IPS DF 4.7 (cell line): ENCODE measurements at regions not wholly inside any gene's neighbourhood (a gene's known extent, or its start where the extent isn't known, plus 50 kb on each side); places are given as distances from the start of the nearest gene placed in this dataset.
"Not testable (repeated sequence)": the region's sequence is repeated elsewhere in the genome, so short reads cannot be mapped to it uniquely, and the experiment has no call there.

Experiments
- DNase-seq: peaks from one replicate; pipeline ENCODE4 v3.0.0-alpha.2; 2013; ENCODE audit warnings: low spot score; ENCODE audit errors: extremely low read depth

DNA sequence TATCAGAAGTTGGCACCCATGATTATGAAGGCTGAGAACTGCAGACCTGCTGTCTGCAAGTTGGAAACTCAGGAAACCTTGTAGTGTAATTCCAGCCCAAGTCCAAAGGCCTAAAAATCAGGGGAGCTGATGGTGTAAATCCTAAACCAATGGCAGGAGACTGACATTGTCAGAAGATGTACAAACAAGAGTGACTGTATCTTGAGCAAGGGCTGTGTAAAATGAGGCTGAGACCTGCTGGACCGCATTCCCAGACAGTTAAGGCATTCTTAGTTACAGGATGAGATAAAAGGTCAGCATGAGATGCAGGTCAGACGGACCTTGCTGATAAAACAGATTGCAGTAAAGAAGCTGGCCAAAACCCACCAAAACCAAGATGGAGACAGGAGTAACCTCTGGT lies 147.7 kb downstream of the COG6 start:
- DNase-seq, result no peak

DNA sequence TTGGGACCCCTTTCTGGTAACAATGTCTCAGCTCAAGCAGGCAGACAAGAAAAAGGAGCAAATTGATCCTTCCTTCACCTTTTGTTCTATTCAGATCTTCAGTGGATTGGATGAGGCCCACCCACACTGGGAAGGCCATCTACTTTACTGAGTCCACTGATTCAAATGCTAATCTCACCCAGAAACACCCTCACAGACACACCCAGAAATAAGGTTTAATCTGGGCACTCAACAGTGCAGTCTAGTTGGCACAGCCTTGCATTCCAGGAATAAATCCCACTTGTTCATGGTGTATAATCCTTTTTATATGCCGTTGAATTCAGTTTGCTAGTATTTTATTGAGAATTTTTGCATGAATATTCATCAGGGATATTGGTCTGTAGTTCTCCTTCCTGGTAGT lies 148.4 kb downstream of the COG6 start:
- DNase-seq, result no peak

DNA sequence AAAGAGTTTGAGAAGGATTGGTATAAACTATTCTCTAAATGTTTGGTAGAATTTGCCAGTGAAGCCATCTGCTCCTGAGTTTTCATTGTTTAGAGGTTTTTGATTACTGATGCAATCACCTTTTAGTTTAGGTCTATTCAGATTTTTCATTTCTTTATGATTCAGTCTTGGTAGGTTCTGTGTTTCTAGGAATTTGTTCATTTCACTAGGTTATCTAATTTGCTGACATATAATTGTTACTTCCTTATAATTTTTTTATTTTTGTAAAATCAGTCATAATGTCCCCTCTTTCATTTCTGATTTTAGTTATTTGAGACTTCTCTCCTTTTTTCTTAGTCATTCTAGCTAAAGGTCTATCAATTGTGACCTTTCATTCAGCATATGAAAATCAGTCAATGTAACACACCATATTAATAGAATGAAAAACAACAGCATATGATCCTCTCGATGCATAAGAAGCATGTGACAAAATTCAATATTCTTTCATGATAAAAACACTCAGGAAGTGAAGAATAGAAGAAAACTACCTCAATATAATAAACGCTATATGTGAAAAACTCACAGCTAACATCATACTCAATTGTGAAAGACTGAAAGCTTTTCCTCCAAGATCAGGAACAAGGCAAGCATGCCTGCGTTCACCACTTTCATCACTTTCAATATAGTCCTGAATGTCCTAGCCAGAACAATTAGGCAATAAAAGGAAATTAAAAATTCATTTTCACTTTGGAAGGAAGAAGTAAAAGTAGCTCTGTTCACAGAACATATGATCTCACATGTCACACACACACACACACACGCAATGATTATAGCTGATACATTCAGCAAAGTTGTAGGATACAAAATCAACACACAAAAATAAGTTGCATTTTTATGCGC lies 149.1 kb downstream of the COG6 start:
- no peak for DNase-seq

DNA sequence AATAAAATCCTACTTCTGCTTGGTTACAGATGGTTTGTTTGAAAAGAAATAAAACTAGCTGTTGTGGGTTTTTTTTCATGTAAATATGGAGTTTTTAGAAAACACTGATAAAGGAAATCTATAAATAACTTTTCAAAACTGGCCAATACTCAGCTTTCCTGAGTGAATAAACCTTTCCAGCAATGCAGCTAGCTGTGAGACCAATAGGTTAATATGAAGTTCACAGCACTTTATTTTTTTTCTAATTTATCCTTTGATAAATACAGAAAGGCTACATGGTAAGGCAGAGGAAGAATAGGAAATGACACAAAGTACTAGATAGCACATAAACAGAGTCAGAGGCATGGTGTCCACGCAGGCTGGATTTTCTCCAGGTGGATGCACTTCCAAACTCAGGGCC lies 154.0 kb downstream of the COG6 start:
- DNase-seq, result no peak

DNA sequence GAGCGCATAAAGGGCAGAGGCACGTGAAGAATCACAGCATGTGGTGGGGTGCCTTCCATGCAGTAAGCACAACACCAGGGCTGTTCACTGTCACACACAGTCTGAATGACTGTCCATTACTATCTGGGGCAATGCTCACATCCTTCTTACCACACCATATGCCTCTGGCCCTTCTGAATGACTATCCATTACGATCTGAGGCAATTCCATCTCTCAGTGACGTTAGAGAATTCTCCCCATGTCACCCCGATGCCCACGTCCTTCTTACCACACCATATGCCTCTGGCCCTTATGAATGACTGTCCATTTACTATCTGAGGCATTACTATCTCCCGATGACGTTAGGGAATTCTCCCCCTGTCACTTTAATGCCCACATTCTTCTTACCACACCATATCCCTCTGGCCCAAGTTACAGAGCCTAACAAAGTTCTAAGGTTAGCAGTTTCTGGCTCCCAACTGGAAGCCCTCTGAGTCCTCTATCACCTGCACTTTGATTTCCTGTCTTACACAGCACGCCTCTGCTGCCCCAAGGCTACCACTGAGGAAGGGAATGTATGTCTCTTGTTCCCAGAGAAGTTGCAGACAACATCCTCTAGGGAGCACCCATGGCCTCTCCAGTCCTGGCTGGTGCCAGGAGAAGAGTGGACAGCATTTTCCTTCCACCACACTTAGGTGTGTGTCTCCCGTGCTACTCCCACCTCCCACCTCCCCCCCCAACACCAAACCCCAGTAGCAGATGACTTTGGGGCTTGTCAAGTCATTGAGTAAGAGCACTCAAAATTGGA lies 154.8 kb downstream of the COG6 start:
- DNase-seq, result no peak

DNA sequence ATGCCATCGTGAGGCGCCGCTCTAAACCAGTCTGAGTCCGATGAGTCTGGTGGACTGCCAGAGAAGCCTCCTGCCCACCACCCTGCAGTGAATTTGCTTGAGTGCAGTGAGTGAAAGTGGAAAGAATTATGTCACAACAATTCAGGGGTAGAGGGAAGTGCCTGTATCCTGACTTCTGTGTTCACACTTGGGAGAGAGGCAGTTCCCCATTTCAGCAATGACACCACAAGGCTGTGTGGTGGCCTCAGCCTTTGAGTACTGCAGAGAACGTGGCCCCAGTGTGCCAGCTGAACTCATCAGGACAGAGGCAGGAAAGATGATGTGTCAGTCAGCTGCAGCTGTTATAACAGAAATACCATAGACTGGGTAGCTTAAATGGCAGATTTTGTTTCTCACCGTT lies 155.6 kb downstream of the COG6 start:
- no peak for DNase-seq

DNA sequence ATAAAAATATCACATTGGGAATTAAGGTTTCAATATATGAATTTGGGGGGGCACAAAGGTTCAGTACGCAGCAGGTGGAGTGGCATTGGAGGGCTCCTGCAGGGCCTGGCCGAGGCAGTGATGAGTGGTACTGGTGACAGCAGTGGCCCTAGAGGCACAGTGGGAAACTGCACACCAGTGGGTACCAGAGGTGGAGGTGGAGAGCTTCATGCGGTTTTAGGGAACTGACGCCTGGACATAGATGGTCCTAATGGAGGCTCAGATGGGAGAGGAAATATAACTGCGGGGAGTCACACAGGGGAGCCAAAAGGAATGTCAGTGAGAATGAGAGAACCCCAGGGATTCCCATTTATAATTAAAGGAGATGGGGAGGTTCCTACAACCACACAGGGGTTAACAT lies 156.2 kb downstream of the COG6 start:
- DNase-seq, result no peak

DNA sequence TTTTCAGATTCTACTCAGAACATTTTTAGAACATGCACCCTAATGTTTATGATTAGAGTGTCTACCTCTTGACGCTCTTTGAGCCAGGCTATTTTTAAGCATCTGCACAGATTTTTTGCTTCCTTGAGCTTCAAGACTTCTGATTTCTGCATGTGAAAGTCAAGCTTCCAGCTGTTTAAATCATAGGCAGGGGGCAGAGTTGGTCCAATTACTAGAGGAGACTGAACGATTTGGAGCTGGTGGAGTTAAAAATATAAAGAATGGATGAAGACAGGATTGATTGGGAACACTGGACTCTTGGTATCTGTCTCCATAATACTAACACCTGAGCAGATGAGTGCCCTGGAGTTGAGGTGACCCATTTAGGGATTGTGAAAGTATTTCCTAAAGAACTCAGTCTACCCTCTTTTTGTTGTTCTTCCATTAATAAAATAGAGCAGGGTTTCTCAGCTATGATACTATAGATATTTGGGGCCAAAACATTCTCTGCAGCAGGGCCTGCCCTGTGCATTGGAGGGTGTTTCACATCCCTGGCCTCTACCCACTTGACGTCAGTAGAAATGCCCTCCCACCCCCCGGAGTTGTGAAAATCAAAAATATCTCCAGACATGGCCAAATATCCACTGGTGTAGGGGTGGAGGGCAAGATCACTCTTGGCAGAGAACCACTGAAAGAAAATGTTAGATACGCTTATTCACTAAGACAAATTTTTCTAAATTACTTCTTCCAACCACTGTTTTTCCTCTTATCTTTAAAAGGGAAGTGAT lies 160.1 kb downstream of the COG6 start:
- DNase-seq, result no peak

DNA sequence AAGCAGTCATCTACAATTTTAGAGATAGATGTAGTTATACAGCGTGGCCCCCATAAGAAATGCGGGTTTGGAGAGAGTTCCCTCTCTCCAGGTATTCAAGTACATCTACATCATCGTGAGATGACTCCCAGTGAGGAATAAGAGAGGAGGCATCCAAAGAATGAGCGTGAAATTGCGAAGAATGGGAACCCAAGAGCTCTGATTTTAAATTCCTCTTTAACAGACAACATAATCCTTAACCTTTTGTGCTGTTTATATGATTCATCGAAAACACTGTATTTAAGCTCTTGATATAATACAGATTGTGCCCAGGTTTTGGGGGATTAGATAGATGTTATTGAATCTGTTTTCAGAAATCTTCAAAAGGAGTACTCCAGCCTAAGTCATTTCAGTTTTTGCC lies 161.5 kb downstream of the COG6 start:
- DNase-seq, result no peak

DNA sequence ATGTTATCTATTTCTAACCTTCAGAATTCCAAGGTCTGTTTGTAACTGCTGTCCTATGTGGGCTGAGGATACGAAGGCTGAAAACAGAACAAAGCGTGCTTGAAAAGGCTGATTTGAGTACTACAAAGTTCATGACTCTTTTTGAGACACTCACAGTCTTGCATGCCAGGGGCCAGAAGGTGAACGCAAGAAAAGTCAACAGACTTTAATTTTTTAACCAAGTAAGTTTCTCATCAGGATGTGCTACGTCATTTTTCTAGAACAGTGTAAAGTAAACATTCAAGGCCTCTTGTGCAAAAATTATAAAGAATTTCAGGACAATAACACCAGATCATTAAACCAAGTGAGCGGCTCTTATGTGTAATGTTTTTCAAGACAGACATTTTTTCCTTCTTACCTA lies 163.5 kb downstream of the COG6 start:
- no peak for DNase-seq

DNA sequence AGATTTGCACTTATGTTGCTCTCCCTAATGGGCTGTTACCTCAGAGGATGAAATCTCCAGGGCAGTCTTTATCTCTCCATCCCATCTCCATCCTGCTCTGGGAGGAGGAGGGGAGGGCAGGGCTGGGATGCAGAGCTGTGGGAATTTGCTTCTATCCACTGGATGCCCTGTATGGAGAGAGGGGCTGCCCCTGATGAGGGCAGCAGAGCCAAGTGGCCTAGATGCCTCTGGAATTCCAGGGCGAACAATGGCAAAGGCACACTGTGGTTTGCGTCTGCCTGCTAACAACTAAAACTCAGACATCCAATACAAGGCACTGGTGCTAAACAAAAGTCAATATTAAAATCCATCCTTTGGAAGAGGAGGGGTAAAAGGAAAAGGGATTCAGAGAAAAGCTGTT lies 165.1 kb downstream of the COG6 start:
- no peak for DNase-seq

DNA sequence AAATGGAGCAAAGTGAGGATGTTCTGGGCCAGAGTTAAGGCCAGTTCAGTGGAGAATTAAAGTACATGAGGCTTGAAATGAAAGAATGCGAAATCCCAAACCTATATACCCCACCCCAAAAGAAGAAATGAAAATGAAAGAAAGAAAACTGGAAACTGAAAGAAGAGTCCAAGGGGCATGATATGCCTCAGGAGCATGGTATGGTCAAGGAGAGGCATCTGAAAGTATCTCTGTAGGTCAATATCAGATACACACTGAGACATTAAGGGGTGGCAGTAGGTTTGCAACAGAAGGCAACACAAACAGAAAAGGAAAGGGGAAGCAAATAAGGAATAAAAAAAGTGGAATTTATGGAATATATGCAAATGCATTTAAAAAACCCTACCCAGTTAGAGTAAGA lies 166.5 kb downstream of the COG6 start:
- no peak for DNase-seq

DNA sequence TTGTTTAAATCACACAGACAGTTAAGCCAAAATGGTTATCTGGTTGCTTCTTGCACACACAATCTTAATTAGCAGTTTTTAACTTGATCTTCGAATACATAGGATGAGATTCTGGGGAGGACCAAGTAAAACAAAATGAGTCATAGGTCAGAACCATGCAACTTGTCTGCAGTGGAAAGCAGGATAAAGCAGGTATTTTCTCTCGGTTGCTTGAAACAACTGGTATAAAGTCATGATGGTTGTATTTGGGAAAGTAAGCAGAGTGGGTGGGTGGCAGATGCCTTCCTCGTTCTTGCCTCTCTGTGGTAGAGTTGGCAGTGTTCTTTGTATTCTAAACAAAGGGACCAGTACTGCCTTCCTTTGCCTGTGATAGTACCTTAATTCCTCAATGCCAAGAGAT lies 167.0 kb downstream of the COG6 start:
- no peak for DNase-seq

DNA sequence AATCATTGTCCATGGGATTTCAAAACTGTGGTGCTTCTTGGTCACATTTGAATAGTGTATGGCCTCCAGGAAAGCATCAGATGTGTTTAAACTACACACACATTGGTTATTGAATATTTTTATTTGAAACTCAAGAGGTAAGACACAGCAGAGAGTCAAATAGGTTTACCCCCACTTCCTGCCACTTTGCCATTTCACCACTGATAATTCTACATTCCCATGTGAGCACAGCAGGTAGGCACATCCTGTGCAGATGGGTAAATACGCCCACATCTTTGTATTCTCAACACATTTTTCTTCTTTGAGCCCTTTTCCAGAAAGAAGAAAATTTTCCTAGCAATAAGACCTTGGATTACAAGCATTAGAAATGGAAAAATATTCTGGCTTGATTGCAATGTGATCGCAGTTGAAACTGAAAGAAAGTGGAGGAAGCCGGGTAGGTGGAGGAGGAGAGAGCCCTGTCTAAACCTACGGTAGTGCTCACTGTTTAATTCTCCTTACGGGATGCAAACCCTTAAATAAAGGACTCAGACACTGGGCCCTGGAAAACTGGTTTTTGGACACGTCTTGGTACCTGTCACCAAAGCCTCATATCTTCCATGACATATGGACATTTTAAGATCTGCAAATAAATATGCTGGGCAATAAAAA lies 167.7 kb downstream of the COG6 start:
- DNase-seq, result no peak

DNA sequence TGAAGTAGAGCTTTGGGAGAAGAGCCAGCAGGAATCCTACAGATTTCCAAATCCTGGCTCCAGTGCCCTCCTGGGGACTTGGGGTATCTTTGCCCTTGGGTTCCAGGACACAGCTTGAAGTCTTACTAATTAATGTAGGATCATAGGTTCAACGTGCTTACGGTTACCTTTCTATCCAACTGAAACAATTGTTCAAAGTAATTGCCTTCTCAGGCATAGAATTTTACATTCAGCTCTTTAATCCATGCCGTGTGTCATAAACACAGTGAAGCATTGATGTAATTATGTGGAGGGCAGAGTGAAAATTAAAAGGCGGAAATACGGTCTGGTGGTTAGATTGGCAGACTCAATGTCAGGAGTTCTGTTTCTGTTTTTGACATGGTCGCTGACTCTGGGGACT lies 170.4 kb downstream of the COG6 start:
- no peak for DNase-seq

DNA sequence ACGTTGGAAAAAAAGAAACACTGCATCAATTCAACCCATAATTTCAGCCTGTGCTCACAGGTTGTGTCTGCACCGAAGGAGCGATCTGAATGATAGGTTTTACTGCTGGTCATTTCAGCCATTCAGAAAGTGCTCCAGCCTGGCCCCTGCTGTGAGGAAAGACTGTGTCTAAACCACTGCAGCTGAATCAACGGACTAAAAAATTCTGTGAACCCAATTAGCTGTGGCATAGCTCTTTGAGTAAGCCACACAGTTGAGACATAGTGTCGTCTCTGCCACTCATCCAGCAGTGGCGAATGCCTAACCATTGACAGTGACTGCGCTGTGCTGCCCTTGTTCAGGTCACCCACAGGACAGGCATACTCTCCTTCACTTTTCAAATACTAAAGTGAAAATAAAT lies 179.8 kb downstream of the COG6 start:
- DNase-seq, result no peak

DNA sequence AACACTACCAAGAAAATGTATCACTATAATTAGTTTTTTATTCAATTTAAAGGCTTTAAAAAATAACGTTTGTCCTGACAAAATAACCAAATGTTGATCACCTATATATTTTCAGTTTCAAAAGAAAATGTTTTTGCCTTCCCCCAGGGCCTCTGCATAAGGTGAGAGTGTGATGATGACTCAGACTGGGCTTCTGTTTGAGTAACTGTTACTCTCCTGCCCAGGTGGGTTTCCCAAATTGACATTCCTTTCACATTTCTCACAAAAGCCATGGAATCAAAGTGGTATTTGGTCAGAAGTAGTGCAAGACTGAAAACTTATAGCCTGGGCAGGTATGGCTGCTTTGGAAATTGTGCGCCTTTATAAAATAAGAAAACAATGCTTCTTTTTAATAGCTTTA lies 180.6 kb downstream of the COG6 start:
- no peak for DNase-seq

DNA sequence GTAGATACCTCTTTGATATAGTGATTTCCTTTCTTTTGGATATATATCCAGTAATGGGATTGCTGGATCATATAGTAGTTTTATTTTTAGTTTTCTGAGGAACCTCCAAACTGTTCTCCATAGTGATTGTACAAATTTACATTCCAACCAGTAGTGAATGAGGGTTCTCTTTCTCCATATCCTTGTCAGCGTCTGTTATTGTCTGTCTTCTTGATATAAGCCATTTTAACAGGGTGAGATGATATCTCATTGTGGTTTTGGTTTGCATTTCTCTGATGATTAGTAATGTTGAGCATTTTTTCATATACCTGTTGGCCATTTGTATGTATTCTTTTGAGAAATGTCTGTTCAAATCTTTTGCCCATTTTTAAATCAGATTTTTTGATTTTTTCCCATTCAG lies 182.4 kb downstream of the COG6 start:
- DNase-seq, result not testable (repeated sequence)

DNA sequence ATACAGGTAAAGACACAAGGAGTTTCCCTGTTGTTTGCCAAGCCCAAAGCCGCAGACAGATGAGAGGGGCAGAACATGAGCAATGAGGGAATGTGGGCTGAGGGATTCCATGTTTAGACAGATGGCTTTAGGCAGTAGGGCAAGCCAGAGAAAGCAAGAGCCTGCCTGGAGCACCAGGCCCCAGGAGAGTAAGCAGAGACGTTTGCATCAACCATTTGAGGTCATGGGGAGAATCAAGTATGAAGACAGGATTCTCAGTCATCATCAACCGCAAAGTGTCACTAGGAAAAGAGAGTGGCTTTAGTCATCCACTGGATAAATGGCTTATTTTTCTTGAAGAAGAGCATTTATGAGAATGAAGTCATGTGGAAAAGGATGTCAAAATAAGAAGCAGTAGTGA lies 184.7 kb downstream of the COG6 start:
- DNase-seq, result no peak

DNA sequence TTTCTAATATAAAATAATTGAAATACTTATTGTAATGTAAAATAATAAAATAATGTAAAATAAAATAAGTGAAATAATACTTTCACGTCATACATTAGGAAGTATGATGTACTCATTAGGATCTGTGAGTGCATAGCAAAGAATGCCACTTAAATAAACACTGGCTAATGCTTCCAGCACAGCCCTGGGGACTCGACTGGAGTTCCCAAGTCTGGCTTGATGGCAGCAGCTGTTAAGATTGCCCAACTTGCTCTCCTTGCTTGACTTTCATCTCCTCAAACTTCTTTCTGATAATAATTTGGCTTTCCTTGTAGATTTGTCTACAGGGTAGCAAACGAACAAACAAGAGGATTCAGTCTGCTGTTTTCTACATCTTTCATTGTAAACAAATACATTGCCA lies 191.9 kb downstream of the COG6 start:
- no peak for DNase-seq

DNA sequence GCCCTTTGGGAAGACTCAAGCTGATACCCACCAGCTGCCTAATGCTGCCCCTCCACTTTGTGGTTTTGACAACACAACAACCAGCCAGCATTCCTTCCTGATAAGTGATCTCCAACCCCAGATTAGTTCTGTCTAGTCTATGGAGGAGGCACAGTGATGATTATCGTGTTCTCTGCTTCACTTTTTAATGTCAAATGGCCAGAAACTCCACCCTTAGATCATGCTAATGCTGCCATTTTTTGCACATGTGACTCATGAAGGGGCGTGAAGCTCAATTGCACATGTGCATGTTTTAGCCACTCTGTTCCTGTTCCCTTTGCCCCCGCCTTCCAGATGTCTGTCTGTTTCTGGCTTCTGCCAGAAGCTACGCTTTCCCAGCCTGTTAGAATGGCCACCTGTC lies 199.8 kb downstream of the COG6 start:
- DNase-seq, result no peak

DNA sequence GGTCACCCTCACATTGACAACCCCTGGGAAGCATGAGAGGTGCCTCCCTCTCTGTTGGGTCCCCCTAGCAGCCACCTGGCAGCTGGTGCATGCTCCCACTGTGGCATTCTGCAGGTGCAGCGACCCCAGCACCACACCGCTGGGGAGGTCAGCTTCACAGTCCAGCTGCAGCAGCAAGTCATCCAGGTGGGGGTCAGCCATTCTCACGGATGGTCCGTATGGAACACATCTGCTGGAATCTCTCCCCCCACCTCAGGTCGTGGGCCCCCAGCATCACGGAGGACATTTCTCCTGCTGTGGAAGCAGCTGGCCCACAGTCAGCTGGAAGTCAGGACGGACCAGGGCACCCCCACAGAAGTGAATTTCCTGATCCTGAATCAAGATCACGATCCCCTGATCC lies 201.3 kb downstream of the COG6 start:
- no peak for DNase-seq
